SH-SY5Y (cell line): ENCODE measurements at regions not wholly inside any gene's neighbourhood (a gene's known extent, or its start where the extent isn't known, plus 50 kb on each side); places are given as distances from the start of the nearest gene placed in this dataset.

Experiments used
- GATA2 ChIP-seq: IDR thresholded peaks from 2 replicates; pipeline ENCODE4 v1.6.1; 2011; ENCODE audit warnings: mild to moderate bottlenecking, low read depth, low read length
- GATA3 ChIP-seq: IDR thresholded peaks from 2 replicates; pipeline ENCODE4 v1.6.1; 2011; ENCODE audit warnings: low read depth, mild to moderate bottlenecking, low read length, moderate library complexity

- TF ChIP-seq GATA2 (no peak), GATA3 (no peak)
Measured at GRCh38 chr7:12873571-12873970, 186.1 kb downstream of the ARL4A start.

- no peak for TF ChIP-seq GATA3
- TF ChIP-seq GATA2: no peak
Measured at GRCh38 chr7:12879139-12879538, 191.7 kb downstream of the ARL4A start.

GRCh38 chr7:12881712-12882111, 194.3 kb downstream of the ARL4A start:
- TF ChIP-seq GATA2: no peak
- no peak for TF ChIP-seq GATA3

- TF ChIP-seq GATA3 (no peak), GATA2 (no peak)
Measured at GRCh38 chr7:12882710-12883109, 195.3 kb downstream of the ARL4A start.

- TF ChIP-seq GATA3: no peak
- no peak for TF ChIP-seq GATA2
Measured at GRCh38 chr7:12884033-12884432, 196.6 kb downstream of the ARL4A start.

GRCh38 chr7:12884856-12885440, 197.5 kb downstream of the ARL4A start:
- TF ChIP-seq GATA3 (no peak), GATA2 (no peak)

- TF ChIP-seq GATA2: no peak
- TF ChIP-seq GATA3: no peak
Measured at GRCh38 chr7:12888717-12889116, 201.3 kb downstream of the ARL4A start.

GRCh38 chr7:12889391-12889790, 202.0 kb downstream of the ARL4A start:
- TF ChIP-seq GATA3: no peak
- no peak for TF ChIP-seq GATA2

- no peak for TF ChIP-seq GATA2
- no peak for TF ChIP-seq GATA3
Measured at GRCh38 chr7:12890586-12890985, 203.2 kb downstream of the ARL4A start.

- TF ChIP-seq GATA3: no peak
- TF ChIP-seq GATA2: no peak
Measured at GRCh38 chr7:12893292-12893691, 205.9 kb downstream of the ARL4A start.

GRCh38 chr7:12895296-12895695, 207.9 kb downstream of the ARL4A start:
- TF ChIP-seq GATA2 (no peak), GATA3 (no peak)

- TF ChIP-seq GATA2 (no peak), GATA3 (no peak)
Measured at GRCh38 chr7:12896316-12896715, 208.9 kb downstream of the ARL4A start.

- TF ChIP-seq GATA2 (no peak), GATA3 (no peak)
Measured at GRCh38 chr7:12898004-12898403, 210.6 kb downstream of the ARL4A start.

- TF ChIP-seq GATA2 (no peak), GATA3 (no peak)
Measured at GRCh38 chr7:12898620-12899019, 211.2 kb downstream of the ARL4A start.

GRCh38 chr7:12905671-12906070, 218.2 kb downstream of the ARL4A start:
- TF ChIP-seq GATA3 (no peak), GATA2 (no peak)

GRCh38 chr7:12907774-12908173, 220.3 kb downstream of the ARL4A start:
- no peak for TF ChIP-seq GATA3
- no peak for TF ChIP-seq GATA2
